ENCODE measurements at regions not wholly inside any gene's neighbourhood (a gene's known extent, or its start where the extent isn't known, plus 50 kb on each side); places are given as distances from the start of the nearest gene placed in this dataset.

- H3K27ac Mint-ChIP-seq (ENCODE audit: unreplicated experiment) = no peak overlapping the region
- H3K36me3 Mint-ChIP-seq (ENCODE audit: unreplicated experiment) = no peaks in the 10 kb centered on the region
- no peaks in the 10 kb centered on the region for H3K27me3 Mint-ChIP-seq (ENCODE audit: unreplicated experiment)
- no peak overlapping the region for H3K4me3 Mint-ChIP-seq (ENCODE audit: unreplicated experiment)
- H3K9me3 Mint-ChIP-seq (ENCODE audit: unreplicated experiment) = peaks cover 3% of the 10 kb centered on the region
- no peak for TF ChIP-seq CTCF (IDR thresholded peaks at IDR 0.05)
- no peaks in the 10 kb centered on the region for H3K4me1 Mint-ChIP-seq (ENCODE audit: unreplicated experiment)
- no peak for DNase-seq (ENCODE audit: extremely low spot score, unreplicated experiment)
Measured at GRCh38 chr2:56630286-56630685, 446.5 kb downstream of the CCDC85A start.

GRCh38 chr2:56647997-56648396 lies 464.2 kb downstream of the CCDC85A start:
- Mint-ChIP-seq H3K27me3 (ENCODE audit: unreplicated experiment) (peaks cover 7% of the 10 kb centered on the region), H3K9me3 (ENCODE audit: unreplicated experiment) (no peaks in the 10 kb centered on the region), H3K4me1 (ENCODE audit: unreplicated experiment) (peaks cover 3% of the 10 kb centered on the region), H3K36me3 (ENCODE audit: unreplicated experiment) (no peaks in the 10 kb centered on the region), H3K27ac (ENCODE audit: unreplicated experiment) (no peak overlapping the region), H3K4me3 (ENCODE audit: unreplicated experiment) (no peak overlapping the region)
- no peak for DNase-seq (ENCODE audit: extremely low spot score, unreplicated experiment)
- TF ChIP-seq CTCF (IDR thresholded peaks at IDR 0.05) = no peak

- DNase-seq (ENCODE audit: extremely low spot score, unreplicated experiment) = no peak
- Mint-ChIP-seq H3K4me1 (ENCODE audit: unreplicated experiment) (peaks cover 3% of the 10 kb centered on the region), H3K36me3 (ENCODE audit: unreplicated experiment) (no peaks in the 10 kb centered on the region), H3K27ac (ENCODE audit: unreplicated experiment) (no peak overlapping the region), H3K9me3 (ENCODE audit: unreplicated experiment) (no peaks in the 10 kb centered on the region), H3K4me3 (ENCODE audit: unreplicated experiment) (no peak overlapping the region), H3K27me3 (ENCODE audit: unreplicated experiment) (peaks cover 7% of the 10 kb centered on the region)
- TF ChIP-seq CTCF (IDR thresholded peaks at IDR 0.05) = no peak
Measured at GRCh38 chr2:56648802-56649201, 465.0 kb downstream of the CCDC85A start.

GRCh38 chr2:56654936-56655335 lies 471.1 kb downstream of the CCDC85A start:
- Mint-ChIP-seq H3K27me3 (ENCODE audit: unreplicated experiment) (peaks cover 7% of the 10 kb centered on the region), H3K4me3 (ENCODE audit: unreplicated experiment) (no peak overlapping the region), H3K9me3 (ENCODE audit: unreplicated experiment) (peaks cover 5% of the 10 kb centered on the region), H3K36me3 (ENCODE audit: unreplicated experiment) (no peaks in the 10 kb centered on the region), H3K27ac (ENCODE audit: unreplicated experiment) (no peak overlapping the region), H3K4me1 (ENCODE audit: unreplicated experiment) (peaks cover 3% of the 10 kb centered on the region)
- DNase-seq (ENCODE audit: extremely low spot score, unreplicated experiment) = no peak
- no peak for TF ChIP-seq CTCF (IDR thresholded peaks at IDR 0.05)

GRCh38 chr2:56656826-56657225 lies 473.0 kb downstream of the CCDC85A start:
- Mint-ChIP-seq H3K27ac (ENCODE audit: unreplicated experiment) (no peak overlapping the region), H3K27me3 (ENCODE audit: unreplicated experiment) (peaks cover 6% of the 10 kb centered on the region), H3K36me3 (ENCODE audit: unreplicated experiment) (no peaks in the 10 kb centered on the region), H3K4me3 (ENCODE audit: unreplicated experiment) (no peak overlapping the region), H3K4me1 (ENCODE audit: unreplicated experiment) (peaks cover 3% of the 10 kb centered on the region), H3K9me3 (ENCODE audit: unreplicated experiment) (peaks cover 5% of the 10 kb centered on the region)
- no peak for TF ChIP-seq CTCF (IDR thresholded peaks at IDR 0.05)
- DNase-seq (ENCODE audit: extremely low spot score, unreplicated experiment) = no peak
